Panc1 (cell line): ENCODE measurements at regions not wholly inside any gene's neighbourhood (a gene's known extent, or its start where the extent isn't known, plus 50 kb on each side); places are given as distances from the start of the nearest gene placed in this dataset.

ENCODE experiments used
- CTCF ChIP-seq: fragments of 450-650 bp; IDR thresholded peaks from 2 replicates; pipeline ENCODE4 v1.5.1; 2017; ENCODE audit warnings: mild to moderate bottlenecking
- POLR2AphosphoS5 ChIP-seq: IDR thresholded peaks from 2 replicates; pipeline ENCODE4 v1.6.1; 2012; ENCODE audit warnings: mild to moderate bottlenecking, low read depth, low read length, moderate library complexity
- REST ChIP-seq, 2 experiments: IDR thresholded peaks; 2 replicates each; pipeline ENCODE4 v1.6.1; 2011 to 2012; ENCODE audit warnings: low read depth in 2 of 2, control low read depth in 1 of 2, low read length in 1 of 2, mild to moderate bottlenecking in 1 of 2, moderate library complexity in 1 of 2; ENCODE audit not compliant: insufficient read depth in 1 of 2
- TCF7L2 ChIP-seq: IDR thresholded peaks from 2 replicates; pipeline ENCODE4 v1.6.1; 2011; ENCODE audit warnings: mild to moderate bottlenecking, low read depth, low read length, inconsistent platforms

GRCh38 chr4:123517971-123518370 is 121.4 kb downstream of the SPRY1 start:
- no peak for TF ChIP-seq CTCF
- no peak for TF ChIP-seq TCF7L2
- no peak for TF ChIP-seq POLR2AphosphoS5
- TF ChIP-seq REST (IDR thresholded peaks at IDR 0.05; ENCODE audit: insufficient read depth in 1 of 2, low read depth in 2 of 2, low read length in 1 of 2), result no peak
